GM19372 (cell line): ENCODE measurements at regions not wholly inside any gene's neighbourhood (a gene's known extent, or its start where the extent isn't known, plus 50 kb on each side); places are given as distances from the start of the nearest gene placed in this dataset.
"Not testable (repeated sequence)": the region's sequence is repeated elsewhere in the genome, so short reads cannot be mapped to it uniquely, and the experiment has no call there.

Source experiments
- ATAC-seq: cut with Tn5 transposase; IDR thresholded peaks from one replicate; pipeline ENCODE4 v1.9.1; 2021; ENCODE audit warnings: mild to moderate bottlenecking, low read depth, moderate library complexity; ENCODE audit not compliant: unreplicated experiment

GRCh38 chr6:139713424-139713823 is 339.0 kb upstream of the CITED2 start:
- no peak for ATAC-seq

GRCh38 chr6:139712830-139713229 is 338.4 kb upstream of the CITED2 start:
- no peak for ATAC-seq

GRCh38 chr6:139711804-139712585 is 337.5 kb upstream of the CITED2 start:
- ATAC-seq, result no peak

GRCh38 chr6:139710556-139710955 is 336.1 kb upstream of the CITED2 start:
- no peak for ATAC-seq

- ATAC-seq, result no peak
Measured at GRCh38 chr6:139708337-139709199, 334.1 kb upstream of the CITED2 start.

GRCh38 chr6:139706912-139707311 is 332.5 kb upstream of the CITED2 start:
- no peak for ATAC-seq

- ATAC-seq, result no peak
Measured at GRCh38 chr6:139705284-139705683, 330.8 kb upstream of the CITED2 start.

- ATAC-seq, result no peak
Measured at GRCh38 chr6:139703780-139704179, 329.3 kb upstream of the CITED2 start.

- no peak for ATAC-seq
Measured at GRCh38 chr6:139702706-139703105, 328.3 kb upstream of the CITED2 start.

GRCh38 chr6:139701695-139702094 is 327.2 kb upstream of the CITED2 start:
- no peak for ATAC-seq

- no peak for ATAC-seq
Measured at GRCh38 chr6:139701003-139701402, 326.6 kb upstream of the CITED2 start.

- no peak for ATAC-seq
Measured at GRCh38 chr6:139699911-139700310, 325.5 kb upstream of the CITED2 start.

- no peak for ATAC-seq
Measured at GRCh38 chr6:139699335-139699734, 324.9 kb upstream of the CITED2 start.

- ATAC-seq, result no peak
Measured at GRCh38 chr6:139698526-139699176, 324.2 kb upstream of the CITED2 start.

GRCh38 chr6:139697856-139698255 is 323.4 kb upstream of the CITED2 start:
- ATAC-seq, result not testable (repeated sequence)

GRCh38 chr6:139696991-139697390 is 322.5 kb upstream of the CITED2 start:
- ATAC-seq, result not testable (repeated sequence)

- no peak for ATAC-seq
Measured at GRCh38 chr6:139695361-139695760, 320.9 kb upstream of the CITED2 start.

GRCh38 chr6:139693735-139694134 is 319.3 kb upstream of the CITED2 start:
- ATAC-seq, result no peak

- no peak for ATAC-seq
Measured at GRCh38 chr6:139690007-139690406, 315.6 kb upstream of the CITED2 start.

- no peak for ATAC-seq
Measured at GRCh38 chr6:139687055-139687454, 312.6 kb upstream of the CITED2 start.

GRCh38 chr6:139686308-139686707 is 311.9 kb upstream of the CITED2 start:
- ATAC-seq, result no peak
